GM19395 (cell line): ENCODE measurements at regions not wholly inside any gene's neighbourhood (a gene's known extent, or its start where the extent isn't known, plus 50 kb on each side); places are given as distances from the start of the nearest gene placed in this dataset.
A peak's percentile ranks its signal among the peaks of the same experiment; 100 is the strongest.
"Not testable (repeated sequence)": the region's sequence is repeated elsewhere in the genome, so short reads cannot be mapped to it uniquely, and the experiment has no call there.

Experiments
- ATAC-seq: cut with Tn5 transposase; IDR thresholded peaks from one replicate; pipeline ENCODE4 v1.9.1; 2021; ENCODE audit warnings: mild to moderate bottlenecking, moderate library complexity; ENCODE audit not compliant: unreplicated experiment

- no peak for ATAC-seq
These were observed 66.2 kb downstream of the SC5D start for GRCh38 chr11:121358760-121359159.

GRCh38 chr11:121359591-121359990 is 67.0 kb downstream of the SC5D start:
- no peak for ATAC-seq

GRCh38 chr11:121362955-121363354 is 70.4 kb downstream of the SC5D start:
- not testable (repeated sequence) for ATAC-seq

GRCh38 chr11:121365304-121365703 is 72.7 kb downstream of the SC5D start:
- no peak for ATAC-seq

- ATAC-seq, result no peak
These were observed 73.5 kb downstream of the SC5D start for GRCh38 chr11:121366038-121366437.

GRCh38 chr11:121367001-121367843 is 74.7 kb downstream of the SC5D start:
- peak; percentile 95 for ATAC-seq

- ATAC-seq, result no peak
These were observed 75.3 kb downstream of the SC5D start for GRCh38 chr11:121367844-121368225.

GRCh38 chr11:121368364-121369240 is 76.0 kb downstream of the SC5D start:
- ATAC-seq, result no peak

- no peak for ATAC-seq
These were observed 76.8 kb downstream of the SC5D start for GRCh38 chr11:121369366-121369765.

GRCh38 chr11:121372028-121372427 is 79.5 kb downstream of the SC5D start:
- ATAC-seq, result no peak

GRCh38 chr11:121372671-121373429 is 79.3 kb upstream of the SORL1 start:
- ATAC-seq, result peak; percentile 90

GRCh38 chr11:121374286-121374985 is 77.7 kb upstream of the SORL1 start:
- no peak for ATAC-seq

- no peak for ATAC-seq
These were observed 76.0 kb upstream of the SORL1 start for GRCh38 chr11:121376130-121376529.

- ATAC-seq, result not testable (repeated sequence)
These were observed 72.8 kb upstream of the SORL1 start for GRCh38 chr11:121379145-121379810.

- ATAC-seq, result no peak
These were observed 68.4 kb upstream of the SORL1 start for GRCh38 chr11:121383716-121384115.

GRCh38 chr11:121385688-121386087 is 66.4 kb upstream of the SORL1 start:
- ATAC-seq, result no peak
